T1000 (cell line): ENCODE measurements at regions not wholly inside any gene's neighbourhood (a gene's known extent, or its start where the extent isn't known, plus 50 kb on each side); places are given as distances from the start of the nearest gene placed in this dataset.
A peak's percentile ranks its signal among the peaks of the same experiment; 100 is the strongest.
"Not testable (repeated sequence)": the region's sequence is repeated elsewhere in the genome, so short reads cannot be mapped to it uniquely, and the experiment has no call there.

Experiments
- DNase-seq: peaks from one replicate; lab custom pipeline; 2025; ENCODE audit warnings: mixed read lengths; lab: John Stamatoyannopoulos, UW

GRCh38 chr10:29363930-29364329 lies 75.1 kb downstream of the LYZL1 start:
- not testable (repeated sequence) for DNase-seq

GRCh38 chr10:29366206-29366605 lies 77.3 kb downstream of the LYZL1 start:
- DNase-seq, result not testable (repeated sequence)

- DNase-seq, result no peak
Measured at GRCh38 chr10:29369419-29369818, 80.5 kb downstream of the LYZL1 start.

- DNase-seq, result peak; percentile 20
Measured at GRCh38 chr10:29370097-29371092, 81.5 kb downstream of the LYZL1 start.

GRCh38 chr10:29372920-29373319 lies 84.0 kb downstream of the LYZL1 start:
- no peak for DNase-seq

- DNase-seq, result no peak
Measured at GRCh38 chr10:29374162-29374561, 85.3 kb downstream of the LYZL1 start.

GRCh38 chr10:29375888-29376287 lies 87.0 kb downstream of the LYZL1 start:
- no peak for DNase-seq

GRCh38 chr10:29377333-29377961 lies 88.6 kb downstream of the LYZL1 start:
- no peak for DNase-seq

GRCh38 chr10:29378106-29378505 lies 89.2 kb downstream of the LYZL1 start:
- DNase-seq, result no peak

GRCh38 chr10:29379208-29379607 lies 90.3 kb downstream of the LYZL1 start:
- no peak for DNase-seq

- not testable (repeated sequence) for DNase-seq
Measured at GRCh38 chr10:29379777-29380598, 91.1 kb downstream of the LYZL1 start.

GRCh38 chr10:29380599-29381511 lies 92.0 kb downstream of the LYZL1 start:
- DNase-seq, result not testable (repeated sequence)

- no peak for DNase-seq
Measured at GRCh38 chr10:29386342-29386999, 97.6 kb downstream of the LYZL1 start.

- DNase-seq, result no peak
Measured at GRCh38 chr10:29387269-29387668, 98.4 kb downstream of the LYZL1 start.

- DNase-seq, result not testable (repeated sequence)
Measured at GRCh38 chr10:29388112-29388511, 99.2 kb downstream of the LYZL1 start.

- no peak for DNase-seq
Measured at GRCh38 chr10:29389493-29389892, 100.6 kb downstream of the LYZL1 start.

- DNase-seq, result no peak
Measured at GRCh38 chr10:29389935-29390334, 101.1 kb downstream of the LYZL1 start.

- DNase-seq, result no peak
Measured at GRCh38 chr10:29392376-29393021, 103.6 kb downstream of the LYZL1 start.

- no peak for DNase-seq
Measured at GRCh38 chr10:29394321-29394932, 105.6 kb downstream of the LYZL1 start.

- no peak for DNase-seq
Measured at GRCh38 chr10:29395409-29395808, 106.5 kb downstream of the LYZL1 start.
